ENCODE measurements at regions not wholly inside any gene's neighbourhood (a gene's known extent, or its start where the extent isn't known, plus 50 kb on each side); places are given as distances from the start of the nearest gene placed in this dataset.

DNA sequence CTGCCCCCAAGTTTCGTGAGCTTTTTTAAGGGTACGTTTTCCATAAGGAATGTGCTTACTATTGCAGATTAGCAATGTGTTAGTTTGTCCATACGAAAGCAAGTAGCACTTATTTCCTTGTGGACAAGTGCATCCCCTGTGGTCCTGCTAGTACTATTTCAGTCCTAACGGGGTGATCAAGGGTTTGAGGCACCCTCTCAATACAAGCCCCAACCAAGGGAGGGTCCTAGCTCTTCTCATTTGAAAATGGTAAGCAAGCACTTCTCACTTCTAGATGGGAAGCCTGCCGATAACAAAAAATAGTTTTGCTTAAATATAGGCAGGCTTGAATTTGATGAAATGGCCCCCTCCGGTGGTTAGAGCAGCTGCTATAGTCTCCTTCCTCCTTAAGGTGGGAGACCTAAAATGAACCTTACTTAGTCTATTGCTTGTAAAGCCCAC lies 64.0 kb upstream of the HMCN1 start:
- POLR2A ChIA-PET: no interaction called here
- no peak for DNase-seq (ENCODE audit: extremely low spot score)
- TF ChIP-seq, protein P1, sequence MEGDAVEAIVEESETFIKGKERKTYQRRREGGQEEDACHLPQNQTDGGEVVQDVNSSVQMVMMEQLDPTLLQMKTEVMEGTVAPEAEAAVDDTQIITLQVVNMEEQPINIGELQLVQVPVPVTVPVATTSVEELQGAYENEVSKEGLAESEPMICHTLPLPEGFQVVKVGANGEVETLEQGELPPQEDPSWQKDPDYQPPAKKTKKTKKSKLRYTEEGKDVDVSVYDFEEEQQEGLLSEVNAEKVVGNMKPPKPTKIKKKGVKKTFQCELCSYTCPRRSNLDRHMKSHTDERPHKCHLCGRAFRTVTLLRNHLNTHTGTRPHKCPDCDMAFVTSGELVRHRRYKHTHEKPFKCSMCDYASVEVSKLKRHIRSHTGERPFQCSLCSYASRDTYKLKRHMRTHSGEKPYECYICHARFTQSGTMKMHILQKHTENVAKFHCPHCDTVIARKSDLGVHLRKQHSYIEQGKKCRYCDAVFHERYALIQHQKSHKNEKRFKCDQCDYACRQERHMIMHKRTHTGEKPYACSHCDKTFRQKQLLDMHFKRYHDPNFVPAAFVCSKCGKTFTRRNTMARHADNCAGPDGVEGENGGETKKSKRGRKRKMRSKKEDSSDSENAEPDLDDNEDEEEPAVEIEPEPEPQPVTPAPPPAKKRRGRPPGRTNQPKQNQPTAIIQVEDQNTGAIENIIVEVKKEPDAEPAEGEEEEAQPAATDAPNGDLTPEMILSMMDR (IDR thresholded peaks at IDR 0.05; ENCODE audit: control extremely low read depth, extremely low read depth, low read depth, missing control alignments): no peak
- CTCF ChIA-PET: interaction anchor here (0.6 to 2.6 kb wide), 14 partner anchors 8 to 688 kb away, joined by 3 to 21 read pairs (median 4); no protein-coding TSS in a partner anchor

DNA sequence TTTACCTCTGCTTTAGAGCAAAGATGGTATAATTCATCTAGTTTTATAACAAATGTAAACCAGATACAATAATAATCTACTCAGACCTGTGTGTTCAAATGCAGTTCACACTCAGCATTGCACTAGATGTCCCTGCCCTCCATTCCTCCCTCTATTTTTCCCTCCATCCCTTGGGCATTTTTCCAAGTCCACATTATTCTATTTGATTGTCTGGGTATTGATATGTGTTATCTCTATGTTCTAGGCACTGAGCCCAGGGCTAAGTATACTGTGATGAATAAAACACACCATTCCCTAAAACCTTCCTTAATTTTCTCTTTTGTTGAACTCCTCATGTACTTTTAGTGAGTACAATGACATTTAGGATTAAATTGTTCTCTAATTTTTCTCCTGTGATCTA lies 66.2 kb upstream of the HMCN1 start:
- TF ChIP-seq, protein P1 (IDR thresholded peaks at IDR 0.05; ENCODE audit: control extremely low read depth, extremely low read depth, low read depth, missing control alignments): no peak
- DNase-seq (ENCODE audit: extremely low spot score): no peak
- POLR2A ChIA-PET: no interaction called here
- CTCF ChIA-PET: interaction anchor here (2.5 kb wide), 1 partner anchor 10 kb away, joined by 8 read pairs; no protein-coding TSS in a partner anchor

DNA sequence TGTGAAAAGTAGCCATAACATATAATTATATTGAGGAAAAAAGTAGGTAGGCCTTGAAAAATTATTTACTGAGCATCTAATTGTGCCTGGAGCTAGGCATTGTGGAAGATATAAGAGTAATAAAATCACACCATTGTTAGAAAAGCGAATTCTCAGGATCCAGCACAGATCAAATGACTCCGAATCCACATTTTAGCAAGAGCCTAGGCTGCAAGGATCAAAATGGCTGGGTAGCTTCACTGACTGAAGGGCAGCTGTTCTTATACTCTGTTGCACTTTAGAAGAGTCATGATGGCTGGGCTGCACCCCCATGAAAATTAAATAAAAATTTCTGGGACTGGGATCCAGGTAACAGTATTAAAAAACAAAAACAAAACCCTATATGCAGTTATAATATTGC lies 67.6 kb upstream of the HMCN1 start:
- ChIA-PET POLR2A (no interaction called here), CTCF (no interaction called here)
- no peak for DNase-seq (ENCODE audit: extremely low spot score)
- TF ChIP-seq, protein P1 (IDR thresholded peaks at IDR 0.05; ENCODE audit: control extremely low read depth, extremely low read depth, low read depth, missing control alignments): no peak

DNA sequence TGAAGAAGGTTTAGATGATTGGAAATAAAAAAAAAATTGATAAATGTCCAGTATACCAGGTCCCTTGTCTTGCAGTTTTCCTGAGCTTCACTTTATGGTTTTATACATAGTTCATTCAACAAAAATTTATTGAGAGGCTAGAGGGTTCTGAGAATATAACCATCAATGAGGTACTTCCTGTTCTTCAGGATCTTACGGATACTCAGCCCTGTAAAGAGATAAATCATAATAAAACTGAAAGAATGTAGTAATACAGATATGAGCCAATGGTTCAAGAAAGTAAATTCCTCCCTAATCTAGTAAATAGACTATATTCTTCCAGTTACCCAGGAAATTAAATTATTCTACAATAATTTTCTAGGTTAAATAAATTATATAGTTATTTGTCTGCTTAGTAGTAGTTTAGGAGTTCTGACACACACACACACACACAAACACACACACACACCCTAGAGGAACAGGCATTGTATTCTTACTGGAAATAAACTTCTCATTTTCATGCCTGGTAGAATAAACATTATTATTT lies 70.4 kb upstream of the HMCN1 start:
- ChIA-PET POLR2A (no interaction called here), CTCF (interaction anchor here (0.6 to 1.8 kb wide), 2 partner anchors 17 to 34 kb away, joined by 3 to 5 read pairs; no protein-coding TSS in a partner anchor)
- no peak for DNase-seq (ENCODE audit: extremely low spot score)
- TF ChIP-seq, protein P1 (IDR thresholded peaks at IDR 0.05; ENCODE audit: control extremely low read depth, extremely low read depth, low read depth, missing control alignments): no peak

DNA sequence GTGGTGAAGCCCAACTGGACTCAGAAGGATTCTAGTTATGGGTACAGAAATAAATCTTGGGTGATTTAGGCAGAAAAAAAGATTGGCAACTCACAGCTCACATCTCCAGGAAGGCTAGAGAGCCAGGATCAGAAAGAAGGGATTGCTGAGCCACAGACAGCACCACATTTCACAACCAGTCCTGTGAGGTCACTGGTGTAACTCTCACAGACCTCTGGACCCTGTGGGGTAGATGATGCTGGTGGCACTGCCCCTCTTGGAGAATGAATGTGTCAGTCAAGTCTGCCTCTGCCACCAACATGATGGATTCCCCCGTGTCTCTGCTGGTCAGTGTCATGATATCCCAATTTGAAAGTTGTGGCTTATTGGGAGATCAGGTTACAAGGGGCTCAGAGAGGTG lies 70.9 kb upstream of the HMCN1 start:
- ChIA-PET CTCF (interaction anchor here (0.6 to 1.8 kb wide), 2 partner anchors 17 to 34 kb away, joined by 3 to 5 read pairs; no protein-coding TSS in a partner anchor), POLR2A (no interaction called here)
- DNase-seq (ENCODE audit: extremely low spot score): no peak
- TF ChIP-seq, protein P1 (IDR thresholded peaks at IDR 0.05; ENCODE audit: control extremely low read depth, extremely low read depth, low read depth, missing control alignments): no peak

DNA sequence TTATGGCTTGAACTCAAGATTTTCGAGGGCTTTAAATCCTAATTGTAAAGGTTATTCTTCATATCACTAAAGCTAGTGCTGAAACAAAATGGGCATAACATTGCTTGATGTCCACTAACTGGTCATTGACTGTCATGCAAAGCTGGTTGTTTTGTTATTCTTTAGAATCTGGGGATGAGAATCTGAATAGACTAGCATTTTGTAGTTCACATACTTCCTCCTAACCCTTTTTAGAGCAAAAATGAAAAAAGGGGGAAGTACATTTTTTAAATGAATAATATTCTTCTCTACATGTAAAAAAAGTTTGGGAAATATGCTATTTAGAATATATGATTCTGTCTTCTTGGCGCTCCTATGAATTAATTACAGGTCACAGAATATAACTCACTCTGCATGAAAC lies 72.2 kb upstream of the HMCN1 start:
- POLR2A ChIA-PET: no interaction called here

More for the DNA sequence above, 72.2 kb upstream of the HMCN1 start:
- CTCF ChIA-PET: interaction anchor here (0.6 to 3.7 kb wide), 2 partner anchors 9 to 67 kb away, joined by 3 to 14 read pairs; no protein-coding TSS in a partner anchor
- no peak for DNase-seq (ENCODE audit: extremely low spot score)
- TF ChIP-seq, protein P1 (IDR thresholded peaks at IDR 0.05; ENCODE audit: control extremely low read depth, extremely low read depth, low read depth, missing control alignments): no peak

Data from GM10248 (cell line).